Natural killer cell (primary cell): ENCODE measurements at regions not wholly inside any gene's neighbourhood (a gene's known extent, or its start where the extent isn't known, plus 50 kb on each side); places are given as distances from the start of the nearest gene placed in this dataset.
"Not testable (repeated sequence)": the region's sequence is repeated elsewhere in the genome, so short reads cannot be mapped to it uniquely, and the experiment has no call there.

Source experiments
- ATAC-seq, 3 donors: fragments of 150-1000 bp in 2 of 3; fragments of 200-7000 bp in 1 of 3; cut with Tn5 transposase; 1 replicate in 1 of 3; 2 replicates in 2 of 3; pipeline ENCODE4 v1.10.0; 2021; ENCODE audit warnings: mild to moderate bottlenecking in 2 of 3, moderate library complexity in 2 of 3
- DNase-seq, 2 donors: peaks; one replicate each; pipeline versions ENCODE4 v3.0.0 to v3.0.0-alpha.2; 2013 to 2021; ENCODE audit warnings: mixed read lengths in 1 of 2
- H3K27ac ChIP-seq: one replicate; pipeline ENCODE4 v1.5.1; 2013; ENCODE audit warnings: mild to moderate bottlenecking, low read length
- H3K27me3 ChIP-seq: one replicate; pipeline ENCODE4 v1.6.1; 2013; ENCODE audit warnings: low read length; ENCODE audit not compliant: control insufficient read depth, insufficient read depth
- H3K36me3 ChIP-seq: one replicate; pipeline ENCODE4 v1.6.1; 2013; ENCODE audit warnings: low read length; ENCODE audit not compliant: control insufficient read depth, insufficient read depth
- H3K4me1 ChIP-seq: one replicate; pipeline ENCODE4 v1.6.1; 2013; ENCODE audit warnings: low read length; ENCODE audit not compliant: control insufficient read depth, insufficient read depth
- H3K4me3 ChIP-seq: one replicate; pipeline ENCODE4 v1.5.1; 2013; ENCODE audit warnings: low read length
- H3K9me3 ChIP-seq: one replicate; pipeline ENCODE4 v1.6.1; 2013; ENCODE audit warnings: low read length; ENCODE audit not compliant: control insufficient read depth, insufficient read depth
- H3K27ac Mint-ChIP-seq, 2 donors: one replicate each; pipeline ENCODE4 v1.8.0; 2022; ENCODE audit warnings: mild to moderate bottlenecking in 2 of 2, mixed read lengths in 2 of 2, moderate library complexity in 1 of 2
- H3K27me3 Mint-ChIP-seq, 2 donors: one replicate each; pipeline ENCODE4 v1.8.0; 2022; ENCODE audit warnings: low read depth in 2 of 2, mixed read lengths in 2 of 2
- H3K36me3 Mint-ChIP-seq: one replicate; pipeline ENCODE4 v1.8.0; 2022; ENCODE audit warnings: mixed read lengths
- H3K4me1 Mint-ChIP-seq, 2 donors: one replicate each; pipeline ENCODE4 v1.8.0; 2022; ENCODE audit warnings: mixed read lengths in 2 of 2
- H3K4me3 Mint-ChIP-seq: one replicate; pipeline ENCODE4 v1.8.0; 2022; ENCODE audit warnings: mild to moderate bottlenecking, moderate library complexity, mixed read lengths
- H3K9me3 Mint-ChIP-seq, 2 donors: one replicate each; pipeline ENCODE4 v1.8.0; 2022; ENCODE audit warnings: mixed read lengths in 2 of 2
- WGBS: methylation state at CpG from one replicate; pipeline ENCODE4 v1.1.7; 2013; ENCODE audit warnings: missing lambda C conversion rate; ENCODE audit not compliant: insufficient coverage; 5-methylcytosine and 5-hydroxymethylcytosine counted together
- intact Hi-C: fragments of 100-400 bp; cut with micrococcal nuclease; formaldehyde crosslinking; loops from one replicate; pipeline ENCODE4 v1.14.2; 2022
- TF ChIP-seq, protein P1 (sequence below): fragments of 200-600 bp; IDR thresholded peaks from one replicate; pipeline ENCODE4 v1.8.0; 2022; ENCODE audit warnings: antibody characterized with exemption

DNA sequence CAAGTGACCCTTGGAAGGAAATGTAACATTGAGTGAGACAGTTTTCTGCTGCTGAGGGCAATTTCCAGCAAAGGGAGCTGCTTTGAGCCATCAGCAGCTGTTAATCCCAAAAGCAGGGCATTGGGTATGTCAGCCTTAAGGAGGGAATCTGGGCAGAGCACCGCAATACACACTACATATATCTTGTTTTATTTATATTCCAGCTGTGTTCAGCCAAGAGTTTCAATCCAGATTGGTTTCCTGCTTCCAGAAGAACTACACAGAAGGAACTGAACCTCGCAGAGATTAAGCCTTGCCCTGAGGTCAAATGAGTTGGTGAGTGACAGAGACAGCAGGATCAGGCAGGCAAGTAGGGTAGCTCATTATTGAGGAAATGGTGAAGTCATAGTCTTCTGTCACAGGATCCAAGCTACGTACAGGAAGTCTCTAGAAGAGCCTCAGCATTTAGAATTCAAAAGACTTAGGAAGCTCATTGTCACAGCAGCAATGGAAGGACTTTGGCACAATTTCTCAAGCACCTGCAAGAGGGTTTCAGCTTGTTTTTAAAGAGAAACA is 109.9 kb upstream of the HEY2 start:
- Mint-ChIP-seq H3K36me3 (no peaks in the 10 kb centered on the region), H3K4me1 (no peaks in the 10 kb centered on the region), H3K27ac (no peak overlapping the region), H3K9me3 (no peaks in the 10 kb centered on the region), H3K4me3 (no peak overlapping the region), H3K27me3 (peaks cover 0 to 38% of the 10 kb centered on the region in 2 donors)
- no peaks in the 10 kb centered on the region for H3K9me3 ChIP-seq
- intact Hi-C loops, result no loop called here
- no peak overlapping the region for H3K4me3 ChIP-seq
- no peak for DNase-seq
- ATAC-seq, result no peak
- no peaks in the 10 kb centered on the region for H3K27me3 ChIP-seq
- TF ChIP-seq, protein P1, sequence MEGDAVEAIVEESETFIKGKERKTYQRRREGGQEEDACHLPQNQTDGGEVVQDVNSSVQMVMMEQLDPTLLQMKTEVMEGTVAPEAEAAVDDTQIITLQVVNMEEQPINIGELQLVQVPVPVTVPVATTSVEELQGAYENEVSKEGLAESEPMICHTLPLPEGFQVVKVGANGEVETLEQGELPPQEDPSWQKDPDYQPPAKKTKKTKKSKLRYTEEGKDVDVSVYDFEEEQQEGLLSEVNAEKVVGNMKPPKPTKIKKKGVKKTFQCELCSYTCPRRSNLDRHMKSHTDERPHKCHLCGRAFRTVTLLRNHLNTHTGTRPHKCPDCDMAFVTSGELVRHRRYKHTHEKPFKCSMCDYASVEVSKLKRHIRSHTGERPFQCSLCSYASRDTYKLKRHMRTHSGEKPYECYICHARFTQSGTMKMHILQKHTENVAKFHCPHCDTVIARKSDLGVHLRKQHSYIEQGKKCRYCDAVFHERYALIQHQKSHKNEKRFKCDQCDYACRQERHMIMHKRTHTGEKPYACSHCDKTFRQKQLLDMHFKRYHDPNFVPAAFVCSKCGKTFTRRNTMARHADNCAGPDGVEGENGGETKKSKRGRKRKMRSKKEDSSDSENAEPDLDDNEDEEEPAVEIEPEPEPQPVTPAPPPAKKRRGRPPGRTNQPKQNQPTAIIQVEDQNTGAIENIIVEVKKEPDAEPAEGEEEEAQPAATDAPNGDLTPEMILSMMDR, result no peak
- H3K27ac ChIP-seq, result no peak overlapping the region
- no peaks in the 10 kb centered on the region for H3K36me3 ChIP-seq
- WGBS, result 65% methylated on average over 3 of the region's 3 CpGs
- no peaks in the 10 kb centered on the region for H3K4me1 ChIP-seq

DNA sequence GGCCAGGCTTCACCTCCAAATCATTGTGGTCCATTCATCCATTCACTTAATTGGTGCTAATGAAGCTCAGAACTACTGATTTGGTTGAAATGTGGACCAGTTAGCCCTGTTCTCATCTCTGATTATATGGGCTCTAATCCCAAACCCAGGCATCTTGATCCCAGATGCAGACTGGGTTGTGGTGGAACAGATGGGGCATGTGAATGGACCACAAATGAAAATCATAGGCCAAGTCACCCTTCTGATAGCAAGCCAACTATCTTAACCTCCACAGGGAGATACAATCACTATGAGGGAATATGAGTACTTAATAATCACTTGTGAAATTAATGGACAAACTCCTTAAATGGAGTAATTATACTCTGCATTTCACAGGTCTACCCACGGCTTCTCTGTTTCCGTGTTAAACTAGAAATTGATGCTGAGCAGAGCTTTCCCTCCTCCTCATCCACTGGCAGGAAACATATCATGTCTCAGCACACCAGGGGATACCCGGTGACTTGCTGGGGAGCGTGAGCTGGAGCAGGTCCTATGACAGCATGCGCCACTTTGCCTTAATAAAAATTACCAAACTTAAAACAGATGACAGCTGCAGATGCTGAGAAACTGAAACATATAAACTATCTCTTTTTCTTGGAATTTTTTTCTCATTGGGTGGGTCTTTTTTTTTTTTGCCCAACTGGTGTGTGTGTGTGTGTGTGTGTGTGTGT is 108.8 kb upstream of the HEY2 start:
- H3K4me1 Mint-ChIP-seq, result no peaks in the 10 kb centered on the region
- no peak overlapping the region for H3K4me3 Mint-ChIP-seq
- Histone ChIP-seq H3K36me3 (no peaks in the 10 kb centered on the region), H3K27me3 (no peaks in the 10 kb centered on the region), H3K4me1 (no peaks in the 10 kb centered on the region), H3K9me3 (no peaks in the 10 kb centered on the region), H3K27ac (no peak overlapping the region), H3K4me3 (no peak overlapping the region)
- no peak overlapping the region for H3K27ac Mint-ChIP-seq
- 94% methylated on average over 5 of the region's 5 CpGs for WGBS
- ATAC-seq, result no peak
- DNase-seq, result no peak
- intact Hi-C loops, result no loop called here
- H3K27me3 Mint-ChIP-seq, result peaks cover 3 to 38% of the 10 kb centered on the region in 2 donors
- TF ChIP-seq, protein P1, result no peak
- no peaks in the 10 kb centered on the region for H3K9me3 Mint-ChIP-seq
- H3K36me3 Mint-ChIP-seq, result no peaks in the 10 kb centered on the region

DNA sequence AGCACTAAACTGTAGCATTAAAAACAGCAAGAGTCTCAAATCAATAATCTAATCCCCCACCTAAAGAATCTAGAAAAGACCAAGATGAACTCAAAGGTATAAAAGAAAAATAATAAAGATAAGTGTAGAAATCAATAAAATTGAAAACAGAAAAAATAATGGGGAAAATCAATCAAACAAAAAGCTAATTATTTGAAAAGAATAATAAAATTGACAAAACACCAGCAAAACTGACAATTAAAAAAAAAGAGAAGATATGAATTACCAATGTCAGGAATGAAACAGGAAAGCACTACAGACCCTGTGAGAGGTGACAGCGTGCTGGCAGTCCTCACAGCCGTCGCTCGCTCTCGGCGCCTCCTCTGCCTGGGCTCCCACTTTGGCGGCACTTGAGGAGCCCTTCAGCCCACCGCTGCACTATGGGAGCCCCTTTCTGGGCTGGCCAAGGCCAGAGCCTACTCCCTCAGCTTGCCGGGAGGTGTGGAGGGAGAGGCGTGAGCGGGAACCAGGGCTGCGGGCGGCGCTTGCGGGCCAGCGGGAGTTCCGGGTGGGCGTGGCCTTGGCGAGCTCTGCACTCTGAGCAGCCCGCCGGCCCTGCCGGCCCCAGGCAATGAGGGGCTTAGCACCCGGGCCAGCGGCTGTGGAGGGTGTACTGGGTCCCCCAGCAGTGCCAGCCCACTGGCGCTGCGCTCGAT is 105.3 kb upstream of the HEY2 start:
- H3K27me3 ChIP-seq, H3K4me1 Mint-ChIP-seq, H3K27ac ChIP-seq, H3K9me3 ChIP-seq, intact Hi-C loops, H3K4me3 Mint-ChIP-seq, H3K27ac Mint-ChIP-seq, H3K4me1 ChIP-seq, H3K4me3 ChIP-seq, H3K9me3 Mint-ChIP-seq, H3K36me3 Mint-ChIP-seq, H3K36me3 ChIP-seq, ATAC-seq, DNase-seq: not testable (repeated sequence)
- 95% methylated on average over 27 of the region's 27 CpGs for WGBS
- peaks cover 3 to 20% of the 10 kb centered on the region in 2 donors for H3K27me3 Mint-ChIP-seq

DNA sequence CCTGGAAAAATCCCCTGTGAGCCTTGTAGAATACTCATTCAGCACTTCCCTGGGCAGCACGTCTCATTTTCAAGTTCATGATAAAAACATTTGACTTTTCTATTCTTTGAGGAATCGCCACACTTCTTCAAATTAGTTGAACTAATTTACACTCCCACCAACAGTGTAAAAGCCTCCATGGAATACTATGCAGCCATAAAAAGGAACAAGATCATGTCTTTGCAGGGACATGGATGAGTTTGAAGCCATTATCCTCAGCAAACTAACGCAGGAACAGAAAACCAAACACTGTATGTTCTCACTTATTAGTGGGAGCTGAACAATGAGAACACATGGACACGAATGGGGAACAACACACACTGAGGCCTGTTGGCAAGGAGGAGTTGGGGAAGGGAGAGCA is 102.0 kb upstream of the HEY2 start:
- Histone ChIP-seq H3K9me3 (no peaks in the 10 kb centered on the region), H3K36me3 (no peaks in the 10 kb centered on the region), H3K4me1 (no peaks in the 10 kb centered on the region), H3K27me3 (no peaks in the 10 kb centered on the region), H3K4me3 (no peak overlapping the region), H3K27ac (no peak overlapping the region)
- DNase-seq, result no peak
- WGBS, result 89% methylated on average over 4 of the region's 4 CpGs
- intact Hi-C loops, result no loop called here
- Mint-ChIP-seq H3K4me3 (no peak overlapping the region), H3K36me3 (no peaks in the 10 kb centered on the region), H3K27ac (no peak overlapping the region), H3K4me1 (no peaks in the 10 kb centered on the region), H3K9me3 (no peaks in the 10 kb centered on the region), H3K27me3 (peaks cover 3 to 10% of the 10 kb centered on the region in 2 donors)
- ATAC-seq, result no peak
- TF ChIP-seq, protein P1, result no peak

DNA sequence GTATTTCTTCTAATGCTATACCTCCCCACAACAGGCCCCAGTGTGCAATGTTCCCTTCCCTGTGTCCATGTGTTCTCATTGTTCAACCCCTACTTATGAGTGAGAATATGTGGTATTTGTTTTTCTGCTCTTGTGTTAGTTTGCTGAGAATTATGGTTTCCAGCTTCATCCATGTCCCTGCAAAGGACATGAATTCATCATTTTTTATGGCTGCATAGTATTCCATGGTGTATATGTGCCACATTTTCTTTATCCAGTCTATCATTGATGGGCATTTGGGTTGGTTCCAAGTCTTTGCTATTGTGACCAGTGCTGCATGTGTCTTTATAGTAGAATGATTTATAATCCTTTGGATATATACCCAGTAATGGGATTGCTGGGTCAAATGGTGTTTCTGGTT is 95.7 kb upstream of the HEY2 start:
- H3K4me3 ChIP-seq, DNase-seq, H3K4me1 ChIP-seq, H3K36me3 ChIP-seq, H3K4me1 Mint-ChIP-seq, intact Hi-C loops, ATAC-seq, H3K9me3 ChIP-seq, H3K4me3 Mint-ChIP-seq, H3K9me3 Mint-ChIP-seq, H3K36me3 Mint-ChIP-seq, H3K27ac Mint-ChIP-seq, H3K27ac ChIP-seq, H3K27me3 ChIP-seq: not testable (repeated sequence)
- peaks cover 2 to 12% of the 10 kb centered on the region in 2 donors for H3K27me3 Mint-ChIP-seq
